ENCODE measurements at regions not wholly inside any gene's neighbourhood (a gene's known extent, or its start where the extent isn't known, plus 50 kb on each side); places are given as distances from the start of the nearest gene placed in this dataset.

DNA sequence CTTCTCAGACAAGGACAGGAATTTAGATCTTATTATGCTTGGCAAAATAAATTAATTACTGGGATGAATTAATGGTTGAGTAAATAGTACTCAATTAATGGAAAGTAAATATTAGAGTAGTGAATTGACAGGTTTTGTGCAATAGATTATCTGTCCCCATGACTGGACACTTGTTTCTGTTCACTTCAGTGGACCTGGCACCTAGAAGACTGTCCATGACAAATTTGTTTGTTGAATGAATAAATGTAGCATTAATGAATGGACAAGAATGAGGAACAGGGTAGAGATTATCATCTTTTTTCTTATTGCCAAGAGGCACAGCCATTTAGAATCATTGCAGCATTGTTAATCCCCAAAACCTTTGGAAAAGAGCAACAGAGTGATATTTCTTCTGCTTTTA lies 570.0 kb upstream of the CRIM1 start:
- H3K4me3 ChIP-seq (ENCODE audit: low read length), result no peak overlapping the region
- no peak overlapping the region for H2AFZ ChIP-seq (ENCODE audit: low read depth, low read length)
- no peak overlapping the region for H3K27ac ChIP-seq (ENCODE audit: low read length)
- no peak overlapping the region for H3K9ac ChIP-seq (ENCODE audit: low read length)
- H3K79me2 ChIP-seq (ENCODE audit: low read length), result no peaks in the 10 kb centered on the region
- TF ChIP-seq CTCF (IDR thresholded peaks at IDR 0.05; ENCODE audit: low read depth, low read length) (no peak), EZH2phosphoT487 (IDR thresholded peaks at IDR 0.05; ENCODE audit: low read depth) (no peak)
- H3K27me3 ChIP-seq (ENCODE audit: low read depth, low read length), result no peaks in the 10 kb centered on the region
- H3K4me2 ChIP-seq (ENCODE audit: low read length), result no peak overlapping the region
- no peaks in the 10 kb centered on the region for H3K36me3 ChIP-seq (replicated peaks; ENCODE audit: low read depth, low read length)
- H3K9me3 ChIP-seq (ENCODE audit: insufficient read depth, low read length), result no peaks in the 10 kb centered on the region
- H4K20me1 ChIP-seq (ENCODE audit: insufficient read depth, low read length), result no peaks in the 10 kb centered on the region
- H3K4me1 ChIP-seq (ENCODE audit: low read length), result no peaks in the 10 kb centered on the region

GRCh38 chr2:35784777-35785176 lies 570.8 kb upstream of the CRIM1 start:
- H3K4me1 ChIP-seq (ENCODE audit: low read length), result no peaks in the 10 kb centered on the region
- H3K4me3 ChIP-seq (ENCODE audit: low read length), result no peak overlapping the region
- no peaks in the 10 kb centered on the region for H3K79me2 ChIP-seq (ENCODE audit: low read length)
- no peak overlapping the region for H2AFZ ChIP-seq (ENCODE audit: low read depth, low read length)
- no peak overlapping the region for H3K27ac ChIP-seq (ENCODE audit: low read length)
- H3K27me3 ChIP-seq (ENCODE audit: low read depth, low read length), result no peaks in the 10 kb centered on the region
- TF ChIP-seq EZH2phosphoT487 (IDR thresholded peaks at IDR 0.05; ENCODE audit: low read depth), result no peak
- no peak for TF ChIP-seq CTCF (IDR thresholded peaks at IDR 0.05; ENCODE audit: low read depth, low read length)
- H3K36me3 ChIP-seq (replicated peaks; ENCODE audit: low read depth, low read length), result no peaks in the 10 kb centered on the region
- H3K9me3 ChIP-seq (ENCODE audit: insufficient read depth, low read length), result no peaks in the 10 kb centered on the region
- no peak overlapping the region for H3K4me2 ChIP-seq (ENCODE audit: low read length)
- no peaks in the 10 kb centered on the region for H4K20me1 ChIP-seq (ENCODE audit: insufficient read depth, low read length)
- H3K9ac ChIP-seq (ENCODE audit: low read length), result no peak overlapping the region

- no peaks in the 10 kb centered on the region for H3K9me3 ChIP-seq (ENCODE audit: insufficient read depth, low read length)
- H3K27ac ChIP-seq (ENCODE audit: low read length), result no peak overlapping the region
- no peaks in the 10 kb centered on the region for H4K20me1 ChIP-seq (ENCODE audit: insufficient read depth, low read length)
- no peaks in the 10 kb centered on the region for H3K79me2 ChIP-seq (ENCODE audit: low read length)
- no peaks in the 10 kb centered on the region for H3K36me3 ChIP-seq (replicated peaks; ENCODE audit: low read depth, low read length)
- H3K27me3 ChIP-seq (ENCODE audit: low read depth, low read length), result no peaks in the 10 kb centered on the region
- TF ChIP-seq EZH2phosphoT487 (IDR thresholded peaks at IDR 0.05; ENCODE audit: low read depth) (no peak), CTCF (IDR thresholded peaks at IDR 0.05; ENCODE audit: low read depth, low read length) (no peak)
- no peak overlapping the region for H3K9ac ChIP-seq (ENCODE audit: low read length)
- no peak overlapping the region for H3K4me3 ChIP-seq (ENCODE audit: low read length)
- no peak overlapping the region for H3K4me2 ChIP-seq (ENCODE audit: low read length)
- no peak overlapping the region for H2AFZ ChIP-seq (ENCODE audit: low read depth, low read length)
- no peaks in the 10 kb centered on the region for H3K4me1 ChIP-seq (ENCODE audit: low read length)
Measured at GRCh38 chr2:35783723-35784122, 571.9 kb upstream of the CRIM1 start.

DNA sequence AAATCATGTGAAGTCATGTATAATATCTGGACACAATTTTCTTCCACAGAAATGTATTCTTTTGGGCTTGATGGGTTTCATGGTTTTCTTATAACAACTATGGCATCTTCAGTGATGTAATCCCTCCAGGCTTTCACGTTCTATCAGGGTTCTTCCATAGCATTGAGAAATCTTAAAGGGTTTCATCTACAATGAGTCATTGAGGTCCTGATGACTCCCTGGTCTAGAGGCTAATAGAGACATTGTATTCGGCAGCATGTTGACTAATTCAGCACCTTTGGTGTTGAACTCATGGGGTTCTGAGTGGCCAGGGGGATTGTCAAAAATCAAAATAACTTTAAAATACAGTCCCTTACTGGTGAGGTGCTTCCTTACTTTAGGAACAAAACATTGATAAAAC lies 614.0 kb upstream of the CRIM1 start:
- Histone ChIP-seq H3K9me3 (ENCODE audit: insufficient read depth, low read length) (no peaks in the 10 kb centered on the region), H3K4me2 (ENCODE audit: low read length) (no peak overlapping the region), H4K20me1 (ENCODE audit: insufficient read depth, low read length) (no peaks in the 10 kb centered on the region), H3K36me3 (replicated peaks; ENCODE audit: low read depth, low read length) (no peaks in the 10 kb centered on the region), H3K79me2 (ENCODE audit: low read length) (no peaks in the 10 kb centered on the region), H2AFZ (ENCODE audit: low read depth, low read length) (no peak overlapping the region), H3K4me3 (ENCODE audit: low read length) (no peak overlapping the region), H3K9ac (ENCODE audit: low read length) (no peak overlapping the region), H3K27ac (ENCODE audit: low read length) (no peak overlapping the region), H3K27me3 (ENCODE audit: low read depth, low read length) (no peaks in the 10 kb centered on the region), H3K4me1 (ENCODE audit: low read length) (no peaks in the 10 kb centered on the region)
- no peak for TF ChIP-seq CTCF (IDR thresholded peaks at IDR 0.05; ENCODE audit: low read depth, low read length)
- no peak for TF ChIP-seq EZH2phosphoT487 (IDR thresholded peaks at IDR 0.05; ENCODE audit: low read depth)

All from OCI-LY3 (cell line).